IPS DF 4.7 (cell line): ENCODE measurements at regions not wholly inside any gene's neighbourhood (a gene's known extent, or its start where the extent isn't known, plus 50 kb on each side); places are given as distances from the start of the nearest gene placed in this dataset.

Experiments
- DNase-seq: peaks from one replicate; pipeline ENCODE4 v3.0.0-alpha.2; 2013; ENCODE audit warnings: low spot score; ENCODE audit errors: extremely low read depth

GRCh38 chr13:72534951-72535640 lies 192.3 kb downstream of the MZT1 start:
- no peak for DNase-seq

DNA sequence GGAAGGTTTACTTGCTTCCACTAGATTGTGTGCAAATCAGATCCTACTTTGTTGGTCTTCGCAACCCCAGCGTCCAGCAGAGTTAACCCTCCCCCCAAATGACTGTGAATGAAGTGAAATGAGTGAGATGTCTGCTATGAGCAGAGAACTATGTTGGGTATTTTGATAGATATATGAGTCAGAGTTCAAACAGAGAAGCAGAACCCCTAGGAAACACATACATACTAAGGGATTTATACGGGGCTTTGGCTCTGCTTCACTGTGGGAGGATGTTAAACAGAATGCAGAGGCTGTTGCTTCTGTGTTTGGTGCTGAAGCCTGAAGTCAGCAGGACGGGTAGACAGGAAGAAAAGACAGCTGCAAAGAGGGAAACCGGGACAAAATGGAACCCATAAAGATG lies 197.0 kb downstream of the MZT1 start:
- no peak for DNase-seq

GRCh38 chr13:72527333-72527732 lies 200.1 kb downstream of the MZT1 start:
- DNase-seq: no peak

DNA sequence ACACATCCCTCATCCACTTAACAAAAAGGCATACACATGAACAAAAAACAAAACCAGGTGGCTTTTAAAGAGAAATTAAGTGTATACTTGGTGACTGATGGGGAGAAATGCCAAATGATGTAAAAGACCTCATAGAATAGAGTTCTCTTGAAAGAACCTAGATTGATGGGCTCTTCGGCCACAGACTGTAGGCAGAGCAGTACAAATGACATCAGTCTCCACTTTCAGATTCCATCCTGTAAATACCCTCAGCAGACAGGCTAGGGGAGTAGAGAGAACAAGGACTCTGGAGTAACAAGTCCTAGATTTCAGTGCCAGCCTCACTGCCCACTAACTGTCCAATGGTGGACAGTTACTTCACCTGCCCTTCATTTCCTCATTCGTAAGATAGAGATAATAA lies 203.8 kb downstream of the MZT1 start:
- no peak for DNase-seq

GRCh38 chr13:72523049-72523448 lies 204.4 kb downstream of the MZT1 start:
- no peak for DNase-seq

GRCh38 chr13:72521940-72522661 lies 205.3 kb downstream of the MZT1 start:
- no peak for DNase-seq

DNA sequence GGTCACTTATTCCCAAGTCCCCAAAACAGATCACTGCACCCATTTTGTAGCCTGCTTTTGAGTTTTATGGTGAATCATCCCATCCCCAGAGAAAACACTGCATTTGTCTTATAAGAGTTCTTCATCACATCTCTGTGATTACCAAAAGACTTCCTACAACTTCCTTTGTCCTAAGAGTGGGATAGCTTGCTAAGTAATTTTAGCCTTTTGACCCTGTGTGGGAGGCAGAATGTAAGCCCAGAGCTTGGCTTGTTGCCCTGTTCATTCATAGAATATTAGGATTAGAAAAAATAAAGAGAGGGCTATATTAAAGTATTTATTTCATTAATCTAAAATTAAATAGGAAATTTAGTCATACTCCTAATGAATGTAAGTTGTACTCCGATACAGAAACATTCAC lies 213.3 kb downstream of the MZT1 start:
- no peak for DNase-seq

DNA sequence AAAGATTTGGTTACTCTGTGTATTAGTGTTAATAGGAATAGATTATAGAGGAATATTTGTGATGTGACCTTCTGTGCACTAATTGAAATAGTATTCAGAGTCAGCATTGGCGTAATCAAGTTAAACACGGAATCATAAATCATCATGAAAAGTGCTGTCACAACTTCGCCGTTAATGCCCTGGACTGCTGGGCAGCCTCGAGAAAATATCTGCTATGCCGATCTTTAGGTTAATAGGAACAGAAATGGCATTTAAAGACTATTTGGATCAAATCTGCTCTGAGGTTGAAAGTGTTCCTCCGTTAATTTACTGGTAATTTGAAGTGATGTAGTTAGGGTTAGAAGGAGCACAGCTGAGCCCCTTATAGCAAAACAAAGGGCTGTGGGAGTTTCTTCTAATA lies 219.0 kb downstream of the MZT1 start:
- DNase-seq: no peak

DNA sequence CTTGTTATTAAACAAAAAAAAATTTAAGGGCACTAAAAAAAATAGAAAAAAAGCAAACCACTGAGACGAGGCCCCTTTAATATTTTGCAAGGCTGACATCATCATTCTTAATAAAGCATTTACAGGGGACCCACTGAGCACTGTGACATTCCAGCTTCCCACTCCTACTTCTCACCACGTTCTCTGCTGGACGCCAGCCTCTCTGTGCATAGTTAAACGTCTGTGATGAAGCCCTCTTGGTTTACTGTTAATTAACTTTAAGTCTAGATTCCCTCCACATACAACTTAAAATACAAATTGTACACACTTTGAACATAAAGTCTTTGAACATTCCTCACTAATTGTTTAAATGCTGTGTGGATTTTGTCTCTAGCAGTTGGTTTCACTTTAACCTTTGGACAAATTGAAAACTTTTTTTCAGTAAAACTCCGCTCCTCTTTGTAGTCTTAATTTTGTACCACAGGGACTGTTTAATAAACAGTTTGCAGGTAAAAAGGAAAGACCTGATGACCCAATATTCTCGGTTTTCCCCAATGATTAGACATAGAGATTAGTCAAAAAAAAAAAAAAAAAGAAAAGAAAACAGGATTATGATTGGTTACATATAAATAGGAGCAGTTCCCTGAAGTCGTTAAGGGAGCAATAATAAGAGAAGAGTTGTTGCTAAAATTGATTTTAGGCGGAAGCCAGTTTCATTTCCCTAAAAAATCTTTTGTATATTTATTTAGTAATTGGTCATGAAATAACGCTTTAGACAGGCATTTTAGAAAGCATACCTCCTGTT lies 219.8 kb downstream of the MZT1 start:
- DNase-seq: no peak

- no peak for DNase-seq
Measured at GRCh38 chr13:72506706-72507105, 220.7 kb downstream of the MZT1 start.

GRCh38 chr13:72505376-72505775 lies 222.1 kb downstream of the MZT1 start:
- no peak for DNase-seq

- DNase-seq: no peak
Measured at GRCh38 chr13:72504131-72504841, 223.1 kb downstream of the MZT1 start.

DNA sequence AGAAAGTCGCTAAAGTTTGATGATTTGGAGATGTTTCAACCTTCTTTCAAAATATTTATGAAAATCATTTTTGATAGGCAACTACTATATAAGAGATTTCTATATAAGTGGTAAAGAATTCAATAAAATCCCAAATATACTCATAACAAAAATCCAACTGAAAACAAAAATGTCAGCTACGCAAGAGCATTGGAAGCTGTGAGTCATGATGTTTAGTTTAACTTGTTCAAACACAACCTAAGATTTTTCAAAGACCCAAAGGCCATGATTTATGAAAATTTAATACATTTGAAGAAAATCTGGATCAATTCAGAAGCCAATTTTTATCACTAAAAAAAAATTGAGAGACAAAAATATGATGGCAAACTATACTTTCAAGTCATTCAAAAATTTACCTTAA lies 226.6 kb downstream of the MZT1 start:
- DNase-seq: no peak

DNA sequence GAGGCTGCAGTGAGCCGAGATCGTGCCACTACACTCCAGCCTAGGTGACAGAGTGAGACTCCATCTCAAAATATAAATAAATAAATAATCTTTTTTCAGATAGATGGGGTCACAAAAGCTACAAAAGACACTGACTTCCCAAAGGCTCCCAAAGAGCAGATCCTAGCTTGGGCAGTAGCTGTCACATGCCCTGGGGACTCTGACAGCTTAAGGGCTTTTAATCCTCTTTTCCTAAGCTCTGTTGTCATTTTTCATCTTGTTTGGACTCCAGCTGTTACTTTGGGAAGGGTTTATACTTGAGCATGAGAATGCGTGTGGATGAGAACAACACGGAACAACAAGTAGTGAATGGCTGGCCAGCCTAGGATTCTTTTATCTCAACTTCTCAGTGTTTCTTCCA lies 231.7 kb downstream of the MZT1 start:
- no peak for DNase-seq

GRCh38 chr13:72489751-72490150 lies 237.7 kb downstream of the MZT1 start:
- no peak for DNase-seq

GRCh38 chr13:72473321-72473720 lies 254.1 kb downstream of the MZT1 start:
- DNase-seq: no peak

- DNase-seq: no peak
Measured at GRCh38 chr13:72469906-72470305, 257.5 kb downstream of the MZT1 start.

DNA sequence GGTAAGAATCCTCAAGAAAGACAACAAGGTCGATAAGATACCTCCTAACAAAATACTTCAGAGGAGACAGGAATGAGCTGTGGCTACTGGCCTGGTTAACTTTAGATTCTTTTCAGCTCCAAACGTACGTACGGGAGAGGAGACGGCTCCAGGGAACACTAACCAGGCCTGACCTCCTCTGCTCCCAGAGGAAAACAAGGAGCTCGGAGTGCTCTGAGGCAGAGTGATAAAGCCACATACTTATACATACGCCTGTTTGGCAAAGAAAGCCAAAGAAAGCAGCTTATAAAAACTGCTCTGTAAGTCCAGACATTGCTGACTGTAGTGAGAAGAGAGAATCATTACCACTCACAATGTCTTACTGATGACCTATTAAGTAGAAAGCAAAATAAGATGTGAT lies 263.9 kb downstream of the MZT1 start:
- DNase-seq: no peak

- DNase-seq: no peak
Measured at GRCh38 chr13:72462726-72463125, 264.7 kb downstream of the MZT1 start.

DNA sequence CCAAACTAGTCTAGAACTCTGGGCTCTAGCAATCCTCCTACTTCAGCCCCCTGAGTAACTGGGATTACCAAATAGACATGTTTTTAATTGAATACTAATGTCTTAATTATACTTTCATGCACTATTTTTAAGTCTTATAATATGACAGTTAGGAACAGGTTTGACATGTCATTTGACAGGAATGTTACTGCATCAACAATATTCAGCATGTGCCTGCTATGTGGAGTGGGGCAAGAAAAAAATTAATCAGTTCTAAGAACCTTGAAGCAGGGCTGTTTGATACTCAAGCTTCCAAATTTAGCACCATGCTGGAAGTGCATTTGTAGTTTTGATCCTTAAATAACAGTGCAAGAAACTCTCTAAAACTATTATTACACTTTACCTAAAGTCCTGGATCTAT lies 265.3 kb downstream of the MZT1 start:
- no peak for DNase-seq

DNA sequence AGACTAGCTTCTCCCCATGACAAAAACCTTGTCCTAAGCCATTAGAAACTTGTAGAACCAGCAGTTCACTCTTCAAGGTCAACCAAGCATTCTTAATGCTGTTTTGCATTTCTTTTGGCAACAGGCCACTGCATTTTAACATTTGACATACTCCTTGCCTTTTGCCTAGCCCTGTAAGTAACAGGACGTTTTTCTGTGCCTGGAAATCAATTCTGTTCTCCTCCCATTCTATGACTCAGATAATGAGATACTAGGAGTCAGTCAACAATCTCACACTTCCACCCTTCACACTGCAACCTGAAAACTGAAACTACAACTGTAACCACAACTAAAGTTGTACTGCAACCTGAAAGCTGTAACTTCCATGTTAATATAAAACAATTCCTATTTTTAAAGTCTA lies 268.7 kb downstream of the MZT1 start:
- DNase-seq: no peak

GRCh38 chr13:72457151-72457550 lies 270.3 kb downstream of the MZT1 start:
- no peak for DNase-seq
